ENCODE measurements at regions not wholly inside any gene's neighbourhood (a gene's known extent, or its start where the extent isn't known, plus 50 kb on each side); places are given as distances from the start of the nearest gene placed in this dataset.

GRCh38 chr11:116428638-116428975 lies 344.2 kb downstream of the BUD13 start:
- no peak for DNase-seq

- DNase-seq: no peak
Measured at GRCh38 chr11:116427903-116428637, 344.7 kb downstream of the BUD13 start.

GRCh38 chr11:116427337-116427902 lies 345.4 kb downstream of the BUD13 start:
- DNase-seq: no peak

- no peak for DNase-seq
Measured at GRCh38 chr11:116426761-116427160, 346.0 kb downstream of the BUD13 start.

- no peak for DNase-seq
Measured at GRCh38 chr11:116424615-116425261, 348.0 kb downstream of the BUD13 start.

- no peak for DNase-seq
Measured at GRCh38 chr11:116422956-116423600, 349.7 kb downstream of the BUD13 start.

- DNase-seq: no peak
Measured at GRCh38 chr11:116422556-116422955, 350.2 kb downstream of the BUD13 start.

GRCh38 chr11:116421529-116422185 lies 351.1 kb downstream of the BUD13 start:
- no peak for DNase-seq

- DNase-seq: no peak
Measured at GRCh38 chr11:116420770-116421528, 351.8 kb downstream of the BUD13 start.

- no peak for DNase-seq
Measured at GRCh38 chr11:116420030-116420429, 352.8 kb downstream of the BUD13 start.

- DNase-seq: no peak
Measured at GRCh38 chr11:116418388-116419041, 354.3 kb downstream of the BUD13 start.

- no peak for DNase-seq
Measured at GRCh38 chr11:116416852-116417251, 355.9 kb downstream of the BUD13 start.

- DNase-seq: no peak
Measured at GRCh38 chr11:116415095-116415494, 357.7 kb downstream of the BUD13 start.

GRCh38 chr11:116414357-116414880 lies 358.4 kb downstream of the BUD13 start:
- DNase-seq: no peak

- no peak for DNase-seq
Measured at GRCh38 chr11:116413301-116414242, 359.2 kb downstream of the BUD13 start.

GRCh38 chr11:116412118-116412889 lies 360.5 kb downstream of the BUD13 start:
- DNase-seq: no peak

GRCh38 chr11:116409238-116409637 lies 363.5 kb downstream of the BUD13 start:
- no peak for DNase-seq

- DNase-seq: no peak
Measured at GRCh38 chr11:116406042-116406441, 366.7 kb downstream of the BUD13 start.

- no peak for DNase-seq
Measured at GRCh38 chr11:116404462-116404798, 368.4 kb downstream of the BUD13 start.
